Mesendoderm (in vitro differentiated cells): ENCODE measurements at regions not wholly inside any gene's neighbourhood (a gene's known extent, or its start where the extent isn't known, plus 50 kb on each side); places are given as distances from the start of the nearest gene placed in this dataset.
"Not testable (repeated sequence)": the region's sequence is repeated elsewhere in the genome, so short reads cannot be mapped to it uniquely, and the experiment has no call there.

Experiments used
- DNase-seq: peaks from one replicate; pipeline ENCODE4 v3.0.0; 2013
- H2AK5ac ChIP-seq: 2 replicates; pipeline ENCODE4 v1.6.1; 2013; ENCODE audit warnings: low read length, inconsistent platforms
- H2BK120ac ChIP-seq: 2 replicates; pipeline ENCODE4 v1.6.1; 2013; ENCODE audit warnings: low read depth, mild to moderate bottlenecking, low read length, moderate library complexity, mixed read lengths
- H2BK15ac ChIP-seq: replicated peaks from 2 replicates; pipeline ENCODE4 v1.6.1; 2013; ENCODE audit warnings: low read depth, mild to moderate bottlenecking, moderate library complexity
- H2BK5ac ChIP-seq: 2 replicates; pipeline ENCODE4 v1.6.1; 2013; ENCODE audit warnings: low read length, inconsistent platforms
- H3K18ac ChIP-seq: 2 replicates; pipeline ENCODE4 v1.6.1; 2013; ENCODE audit warnings: mild to moderate bottlenecking, low read length, mixed read lengths
- H3K23ac ChIP-seq: one replicate; pipeline ENCODE4 v1.6.1; 2013; ENCODE audit warnings: low read length
- H3K27ac ChIP-seq: 2 replicates; pipeline ENCODE4 v1.5.1; 2013; ENCODE audit warnings: low read depth, mild to moderate bottlenecking, inconsistent platforms, low read length, moderate library complexity
- H3K27me3 ChIP-seq: 2 replicates; pipeline ENCODE4 v1.6.1; 2013; ENCODE audit warnings: low read length, control low read depth, mild to moderate bottlenecking, inconsistent platforms; ENCODE audit not compliant: insufficient read depth, poor library complexity
- H3K36me3 ChIP-seq: 2 replicates; pipeline ENCODE4 v1.6.1; 2013; ENCODE audit warnings: low read length, inconsistent platforms; ENCODE audit not compliant: control insufficient read depth, insufficient read depth
- H3K4ac ChIP-seq: one replicate; pipeline ENCODE4 v1.6.1; 2013; ENCODE audit warnings: low read depth, mild to moderate bottlenecking, low read length, moderate library complexity
- H3K4me1 ChIP-seq: 2 replicates; pipeline ENCODE4 v1.6.1; 2013; ENCODE audit warnings: low read depth, low read length, inconsistent platforms; ENCODE audit not compliant: control insufficient read depth
- H3K4me2 ChIP-seq: 2 replicates; pipeline ENCODE4 v1.6.1; 2013; ENCODE audit warnings: low read length
- H3K4me3 ChIP-seq: 2 replicates; pipeline ENCODE4 v1.5.1; 2013; ENCODE audit warnings: mild to moderate bottlenecking, low read length
- H3K56ac ChIP-seq: one replicate; pipeline ENCODE4 v1.6.1; 2013; ENCODE audit warnings: low read length
- H3K79me1 ChIP-seq: 2 replicates; pipeline ENCODE4 v1.6.1; 2013; ENCODE audit warnings: low read length, inconsistent platforms
- H3K79me2 ChIP-seq: 2 replicates; pipeline ENCODE4 v1.6.1; 2013; ENCODE audit warnings: mild to moderate bottlenecking, low read length; ENCODE audit not compliant: control insufficient read depth, insufficient read depth
- H3K9ac ChIP-seq: 2 replicates; pipeline ENCODE4 v1.6.1; 2013; ENCODE audit warnings: low read length, inconsistent platforms
- H4K5ac ChIP-seq: one replicate; pipeline ENCODE4 v1.6.1; 2013; ENCODE audit warnings: low read length
- H4K8ac ChIP-seq: one replicate; pipeline ENCODE4 v1.6.1; 2013; ENCODE audit warnings: low read depth, mild to moderate bottlenecking, control low read depth, low read length, moderate library complexity
- WGBS: extraction: QIAGEN DNeasy Blood & Tissue Kit; methylation state at CpG from one replicate; pipeline ENCODE4 v1.1.7; 2013; ENCODE audit warnings: low lambda C conversion rate, missing lambda C conversion rate; ENCODE audit not compliant: insufficient coverage; ENCODE audit errors: extremely low coverage; 5-methylcytosine and 5-hydroxymethylcytosine counted together

DNA sequence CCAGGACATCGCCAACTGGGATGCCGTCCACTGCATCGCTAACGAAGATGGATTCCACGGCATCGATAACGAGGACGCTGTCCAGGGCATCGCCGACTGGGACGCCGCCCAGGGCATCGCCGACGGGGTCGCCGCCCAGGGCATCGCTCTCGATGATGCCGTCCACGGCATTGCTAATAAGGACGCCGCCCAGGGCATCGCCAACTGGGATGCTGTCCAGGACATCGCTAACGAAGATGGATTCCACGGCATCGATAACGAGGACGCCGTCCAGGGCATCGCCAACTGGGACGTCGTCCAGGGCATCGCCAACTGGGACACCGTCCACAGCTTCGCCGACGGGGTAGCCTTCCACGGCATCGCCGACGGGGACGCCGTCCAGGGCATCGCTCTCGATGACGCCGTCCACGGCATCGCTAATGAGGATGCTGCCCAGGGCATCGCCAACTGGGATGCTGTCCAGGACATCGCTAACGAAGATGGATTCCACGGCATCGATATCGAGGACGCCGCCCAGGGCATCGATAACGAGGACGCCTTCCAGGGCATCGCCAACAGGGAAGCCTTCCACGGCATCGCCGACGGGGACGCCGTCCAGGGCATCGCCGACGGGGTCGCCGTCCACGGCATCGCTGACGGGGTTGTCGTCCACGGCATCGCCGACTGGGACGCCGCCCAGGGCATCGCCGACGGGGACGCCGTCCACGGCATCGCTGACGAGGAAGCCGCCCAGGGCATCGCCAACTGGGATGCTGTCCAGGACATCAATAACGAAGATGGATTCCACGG, 948.4 kb downstream of the TUBA3C start:
- Histone ChIP-seq H3K4me1 (no peaks in the 10 kb centered on the region), H3K9ac (no peak overlapping the region), H3K4me3 (no peak overlapping the region), H2BK15ac (no peak overlapping the region), H3K23ac (no peak overlapping the region), H3K56ac (no peak overlapping the region), H3K36me3 (no peaks in the 10 kb centered on the region), H3K18ac (no peak overlapping the region), H3K27me3 (no peaks in the 10 kb centered on the region), H2BK120ac (no peak overlapping the region), H3K79me2 (no peaks in the 10 kb centered on the region), H3K79me1 (no peaks in the 10 kb centered on the region), H4K8ac (no peak overlapping the region), H2BK5ac (no peak overlapping the region), H2AK5ac (no peak overlapping the region), H4K5ac (no peak overlapping the region), H3K4me2 (no peak overlapping the region), H3K27ac (no peak overlapping the region), H3K4ac (no peak overlapping the region)
- no CpG with 5 or more reads among the region's 95 CpGs for WGBS
- DNase-seq, result no peak

GRCh38 chr13:18232298-18232993, 949.2 kb downstream of the TUBA3C start:
- Histone ChIP-seq H3K4ac (no peak overlapping the region), H3K4me2 (no peak overlapping the region), H3K23ac (no peak overlapping the region), H2AK5ac (no peak overlapping the region), H2BK120ac (no peak overlapping the region), H3K9ac (no peak overlapping the region), H4K8ac (no peak overlapping the region), H3K4me1 (no peaks in the 10 kb centered on the region), H3K36me3 (no peaks in the 10 kb centered on the region), H2BK5ac (no peak overlapping the region), H3K27me3 (no peaks in the 10 kb centered on the region), H3K27ac (no peak overlapping the region), H3K4me3 (no peak overlapping the region), H3K79me2 (no peaks in the 10 kb centered on the region), H3K79me1 (no peaks in the 10 kb centered on the region), H3K18ac (no peak overlapping the region), H2BK15ac (no peak overlapping the region), H3K56ac (no peak overlapping the region), H4K5ac (no peak overlapping the region)
- WGBS, result no CpG with 5 or more reads among the region's 80 CpGs
- no peak for DNase-seq

GRCh38 chr13:18224411-18224810, 957.2 kb downstream of the TUBA3C start:
- not testable (repeated sequence) for H3K27ac ChIP-seq, H3K9ac ChIP-seq, H4K8ac ChIP-seq, H2AK5ac ChIP-seq, H3K4me1 ChIP-seq, H2BK5ac ChIP-seq, H3K4ac ChIP-seq, H2BK120ac ChIP-seq, H3K79me1 ChIP-seq, H3K23ac ChIP-seq, H4K5ac ChIP-seq, H2BK15ac ChIP-seq, H3K36me3 ChIP-seq, H3K4me2 ChIP-seq, H3K79me2 ChIP-seq, H3K27me3 ChIP-seq, H3K18ac ChIP-seq, H3K56ac ChIP-seq, DNase-seq, H3K4me3 ChIP-seq
- no CpG with 5 or more reads among the region's 3 CpGs for WGBS

DNA sequence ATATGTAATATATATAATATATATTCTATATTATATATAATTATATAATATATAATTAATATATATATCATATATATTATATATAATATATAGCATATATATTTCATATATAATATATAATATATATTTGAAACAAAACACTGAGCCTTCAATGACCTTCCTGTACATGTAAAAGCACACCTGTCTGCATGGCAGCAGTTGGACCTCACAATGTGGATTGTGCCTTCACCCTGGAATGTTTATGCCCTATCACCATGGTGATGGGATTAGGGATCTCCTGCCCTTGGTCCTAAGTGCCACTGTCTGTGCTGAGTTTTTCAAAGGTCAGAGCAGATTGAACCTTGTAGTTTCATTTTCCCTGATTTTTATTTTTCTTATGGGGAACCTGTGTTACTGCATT, 966.9 kb downstream of the TUBA3C start:
- H3K4me3 ChIP-seq, H2BK15ac ChIP-seq, H3K79me1 ChIP-seq, H3K36me3 ChIP-seq, H3K56ac ChIP-seq, H3K9ac ChIP-seq, H2AK5ac ChIP-seq, H4K8ac ChIP-seq, H3K4me2 ChIP-seq, H4K5ac ChIP-seq, H3K79me2 ChIP-seq, H3K23ac ChIP-seq, H2BK5ac ChIP-seq, H3K18ac ChIP-seq, H3K27me3 ChIP-seq, H2BK120ac ChIP-seq, H3K4ac ChIP-seq, H3K27ac ChIP-seq, DNase-seq, H3K4me1 ChIP-seq: not testable (repeated sequence)

- H4K5ac ChIP-seq, H2AK5ac ChIP-seq, H2BK120ac ChIP-seq, H3K27me3 ChIP-seq, H3K36me3 ChIP-seq, H3K27ac ChIP-seq, H3K79me2 ChIP-seq, H3K79me1 ChIP-seq, H2BK5ac ChIP-seq, H2BK15ac ChIP-seq, H3K4ac ChIP-seq, H3K18ac ChIP-seq, H4K8ac ChIP-seq, H3K23ac ChIP-seq, DNase-seq, H3K4me2 ChIP-seq, H3K9ac ChIP-seq, H3K56ac ChIP-seq, H3K4me1 ChIP-seq: not testable (repeated sequence)
- no CpG with 5 or more reads among the region's 2 CpGs for WGBS
- H3K4me3 ChIP-seq, result peak overlapping the region; percentile 35
These were observed 968.1 kb downstream of the TUBA3C start for GRCh38 chr13:18213511-18213910.
